ENCODE measurements at regions not wholly inside any gene's neighbourhood (a gene's known extent, or its start where the extent isn't known, plus 50 kb on each side); places are given as distances from the start of the nearest gene placed in this dataset.

- no peak for TF ChIP-seq CREB1 (CRISPR knock-in tag; IDR thresholded peaks at IDR 0.05; ENCODE audit: low read depth)
- TF ChIP-seq, protein P1, sequence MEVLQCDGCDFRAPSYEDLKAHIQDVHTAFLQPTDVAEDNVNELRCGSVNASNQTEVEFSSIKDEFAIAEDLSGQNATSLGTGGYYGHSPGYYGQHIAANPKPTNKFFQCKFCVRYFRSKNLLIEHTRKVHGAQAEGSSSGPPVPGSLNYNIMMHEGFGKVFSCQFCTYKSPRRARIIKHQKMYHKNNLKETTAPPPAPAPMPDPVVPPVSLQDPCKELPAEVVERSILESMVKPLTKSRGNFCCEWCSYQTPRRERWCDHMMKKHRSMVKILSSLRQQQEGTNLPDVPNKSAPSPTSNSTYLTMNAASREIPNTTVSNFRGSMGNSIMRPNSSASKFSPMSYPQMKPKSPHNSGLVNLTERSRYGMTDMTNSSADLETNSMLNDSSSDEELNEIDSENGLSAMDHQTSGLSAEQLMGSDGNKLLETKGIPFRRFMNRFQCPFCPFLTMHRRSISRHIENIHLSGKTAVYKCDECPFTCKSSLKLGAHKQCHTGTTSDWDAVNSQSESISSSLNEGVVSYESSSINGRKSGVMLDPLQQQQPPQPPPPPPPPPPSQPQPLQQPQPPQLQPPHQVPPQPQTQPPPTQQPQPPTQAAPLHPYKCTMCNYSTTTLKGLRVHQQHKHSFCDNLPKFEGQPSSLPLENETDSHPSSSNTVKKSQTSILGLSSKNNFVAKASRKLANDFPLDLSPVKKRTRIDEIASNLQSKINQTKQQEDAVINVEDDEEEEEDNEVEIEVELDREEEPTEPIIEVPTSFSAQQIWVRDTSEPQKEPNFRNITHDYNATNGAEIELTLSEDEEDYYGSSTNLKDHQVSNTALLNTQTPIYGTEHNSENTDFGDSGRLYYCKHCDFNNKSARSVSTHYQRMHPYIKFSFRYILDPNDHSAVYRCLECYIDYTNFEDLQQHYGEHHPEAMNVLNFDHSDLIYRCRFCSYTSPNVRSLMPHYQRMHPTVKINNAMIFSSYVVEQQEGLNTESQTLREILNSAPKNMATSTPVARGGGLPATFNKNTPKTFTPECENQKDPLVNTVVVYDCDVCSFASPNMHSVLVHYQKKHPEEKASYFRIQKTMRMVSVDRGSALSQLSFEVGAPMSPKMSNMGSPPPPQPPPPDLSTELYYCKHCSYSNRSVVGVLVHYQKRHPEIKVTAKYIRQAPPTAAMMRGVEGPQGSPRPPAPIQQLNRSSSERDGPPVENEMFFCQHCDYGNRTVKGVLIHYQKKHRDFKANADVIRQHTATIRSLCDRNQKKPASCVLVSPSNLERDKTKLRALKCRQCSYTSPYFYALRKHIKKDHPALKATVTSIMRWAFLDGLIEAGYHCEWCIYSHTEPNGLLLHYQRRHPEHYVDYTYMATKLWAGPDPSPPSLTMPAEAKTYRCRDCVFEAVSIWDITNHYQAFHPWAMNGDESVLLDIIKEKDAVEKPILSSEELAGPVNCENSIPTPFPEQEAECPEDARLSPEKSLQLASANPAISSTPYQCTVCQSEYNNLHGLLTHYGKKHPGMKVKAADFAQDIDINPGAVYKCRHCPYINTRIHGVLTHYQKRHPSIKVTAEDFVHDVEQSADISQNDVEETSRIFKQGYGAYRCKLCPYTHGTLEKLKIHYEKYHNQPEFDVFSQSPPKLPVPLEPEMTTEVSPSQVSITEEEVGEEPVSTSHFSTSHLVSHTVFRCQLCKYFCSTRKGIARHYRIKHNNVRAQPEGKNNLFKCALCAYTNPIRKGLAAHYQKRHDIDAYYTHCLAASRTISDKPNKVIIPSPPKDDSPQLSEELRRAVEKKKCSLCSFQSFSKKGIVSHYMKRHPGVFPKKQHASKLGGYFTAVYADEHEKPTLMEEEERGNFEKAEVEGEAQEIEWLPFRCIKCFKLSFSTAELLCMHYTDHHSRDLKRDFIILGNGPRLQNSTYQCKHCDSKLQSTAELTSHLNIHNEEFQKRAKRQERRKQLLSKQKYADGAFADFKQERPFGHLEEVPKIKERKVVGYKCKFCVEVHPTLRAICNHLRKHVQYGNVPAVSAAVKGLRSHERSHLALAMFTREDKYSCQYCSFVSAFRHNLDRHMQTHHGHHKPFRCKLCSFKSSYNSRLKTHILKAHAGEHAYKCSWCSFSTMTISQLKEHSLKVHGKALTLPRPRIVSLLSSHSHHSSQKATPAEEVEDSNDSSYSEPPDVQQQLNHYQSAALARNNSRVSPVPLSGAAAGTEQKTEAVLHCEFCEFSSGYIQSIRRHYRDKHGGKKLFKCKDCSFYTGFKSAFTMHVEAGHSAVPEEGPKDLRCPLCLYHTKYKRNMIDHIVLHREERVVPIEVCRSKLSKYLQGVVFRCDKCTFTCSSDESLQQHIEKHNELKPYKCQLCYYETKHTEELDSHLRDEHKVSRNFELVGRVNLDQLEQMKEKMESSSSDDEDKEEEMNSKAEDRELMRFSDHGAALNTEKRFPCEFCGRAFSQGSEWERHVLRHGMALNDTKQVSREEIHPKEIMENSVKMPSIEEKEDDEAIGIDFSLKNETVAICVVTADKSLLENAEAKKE (CRISPR knock-in tag; IDR thresholded peaks at IDR 0.05) = no peak
Observed at GRCh38 chr2:48219555-48220436, 94.7 kb upstream of the FOXN2 start (continued).

DNA sequence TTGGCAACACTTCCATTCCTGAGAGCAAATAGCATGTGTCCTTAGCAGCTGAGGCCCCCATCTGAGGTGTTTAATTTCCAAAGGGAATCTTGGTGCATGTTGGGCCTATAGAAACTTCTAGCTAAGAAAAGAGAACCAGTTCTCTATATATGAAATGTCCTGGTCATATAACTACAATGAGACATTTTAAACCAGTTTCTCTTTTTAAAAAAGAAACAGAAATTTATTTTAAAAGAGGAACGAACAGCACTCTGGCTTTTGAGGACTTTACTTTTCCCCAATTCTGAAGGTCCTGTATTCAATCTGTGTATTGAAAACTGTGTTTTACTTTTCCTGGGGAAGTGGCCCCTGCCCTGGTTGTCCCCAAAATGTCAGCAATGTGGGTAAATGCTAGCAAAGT is 94.0 kb upstream of the FOXN2 start:
- TF ChIP-seq ZNF331 (CRISPR knock-in tag; IDR thresholded peaks at IDR 0.05; ENCODE audit: low read depth) = no peak
- no peak for TF ChIP-seq ZNF114 (CRISPR knock-in tag; IDR thresholded peaks at IDR 0.05)
- TF ChIP-seq CTCF (conservative IDR thresholded peaks at IDR 0.05; ENCODE audit: low read depth in 2 of 2) = no peak
- no peak for DNase-seq (ENCODE audit: low spot score)
- no peaks in the 10 kb centered on the region for H3K9me2 ChIP-seq (ENCODE audit: insufficient read depth)

More for the DNA sequence above, 94.0 kb upstream of the FOXN2 start:
- H3K27me3 ChIP-seq (ENCODE audit: insufficient read depth) = no peaks in the 10 kb centered on the region
- no peaks in the 10 kb centered on the region for H3K4me1 ChIP-seq (ENCODE audit: insufficient read depth)
- no peak overlapping the region for H3K4me2 ChIP-seq
- H3K36me3 Mint-ChIP-seq (ENCODE audit: low read depth) = no peaks in the 10 kb centered on the region
- no peaks in the 10 kb centered on the region for H3F3A ChIP-seq (replicated peaks; ENCODE audit: low read depth)
- H2AFZ ChIP-seq = no peak overlapping the region
- H3K79me2 ChIP-seq (replicated peaks; ENCODE audit: insufficient read depth) = no peaks in the 10 kb centered on the region
- H3K27ac Mint-ChIP-seq = no peak overlapping the region
- no peaks in the 10 kb centered on the region for H3K9me3 Mint-ChIP-seq
- no peaks in the 10 kb centered on the region for H3K4me1 Mint-ChIP-seq
- no peak overlapping the region for H3K4me3 Mint-ChIP-seq
- no peaks in the 10 kb centered on the region for H3K36me3 ChIP-seq (ENCODE audit: insufficient read depth)
- no peaks in the 10 kb centered on the region for H4K20me1 ChIP-seq (replicated peaks; ENCODE audit: insufficient read depth)
- H3K27me3 Mint-ChIP-seq (ENCODE audit: insufficient read depth, low read depth, poor library complexity) = peaks cover 2% of the 10 kb centered on the region
- no peak overlapping the region for H3K27ac ChIP-seq (ENCODE audit: low read depth)
- ATAC-seq = no peak
- no peak overlapping the region for H3K4me3 ChIP-seq

Data from GM23338 (cell line).